H9 (cell line): ENCODE measurements at regions not wholly inside any gene's neighbourhood (a gene's known extent, or its start where the extent isn't known, plus 50 kb on each side); places are given as distances from the start of the nearest gene placed in this dataset.

Experiments
- DNase-seq: peaks from one replicate; pipeline ENCODE4 v3.0.0-alpha.2; 2017
- H2AFZ ChIP-seq: one replicate; pipeline ENCODE4 v1.6.1; 2013; ENCODE audit warnings: mild to moderate bottlenecking, low read length, control low read depth, moderate library complexity
- H2AK5ac ChIP-seq: 2 replicates; pipeline ENCODE4 v1.6.1; 2013; ENCODE audit warnings: low read length, control low read depth, mixed read lengths; ENCODE audit not compliant: insufficient read length
- H2BK120ac ChIP-seq: one replicate; pipeline ENCODE4 v1.6.1; 2013; ENCODE audit warnings: low read depth, mild to moderate bottlenecking, low read length, control low read depth, inconsistent platforms; ENCODE audit not compliant: poor library complexity, severe bottlenecking
- H2BK12ac ChIP-seq: 2 replicates; pipeline ENCODE4 v1.6.1; 2013; ENCODE audit warnings: low read length, control low read depth, mixed read lengths, low read depth; ENCODE audit not compliant: insufficient read length
- H2BK15ac ChIP-seq: 2 replicates; pipeline ENCODE4 v1.6.1; 2013; ENCODE audit warnings: low read depth, low read length, control low read depth
- H2BK20ac ChIP-seq: one replicate; pipeline ENCODE4 v1.6.1; 2013; ENCODE audit warnings: low read depth, mild to moderate bottlenecking, low read length, control low read depth, inconsistent platforms; ENCODE audit not compliant: poor library complexity, severe bottlenecking
- H2BK5ac ChIP-seq: 2 replicates; pipeline ENCODE4 v1.6.1; 2013; ENCODE audit warnings: low read length, control low read depth, mixed read lengths; ENCODE audit not compliant: insufficient read length
- H3K14ac ChIP-seq: 2 replicates; pipeline ENCODE4 v1.6.1; 2013; ENCODE audit warnings: low read length, control low read depth; ENCODE audit not compliant: insufficient read depth
- H3K18ac ChIP-seq: 2 replicates; pipeline ENCODE4 v1.6.1; 2013; ENCODE audit warnings: low read depth, mild to moderate bottlenecking, mixed read lengths, low read length, control low read depth; ENCODE audit not compliant: insufficient read length
- H3K23ac ChIP-seq: 2 replicates; pipeline ENCODE4 v1.6.1; 2013; ENCODE audit warnings: low read length, control low read depth, mixed read lengths, low read depth; ENCODE audit not compliant: insufficient read length
- H3K23me2 ChIP-seq: 2 replicates; pipeline ENCODE4 v1.6.1; 2013; ENCODE audit warnings: low read depth, mild to moderate bottlenecking, mixed read lengths, low read length, control low read depth; ENCODE audit not compliant: insufficient read length, poor library complexity, severe bottlenecking
- H3K27ac ChIP-seq: 2 replicates; pipeline ENCODE4 v1.5.1; 2013; ENCODE audit warnings: low read length, control low read depth, mixed read lengths, low read depth; ENCODE audit not compliant: insufficient read length
- H3K27me3 ChIP-seq: 2 replicates; pipeline ENCODE4 v1.6.1; 2013; ENCODE audit warnings: low read length, control low read depth, inconsistent platforms; ENCODE audit not compliant: insufficient read depth
- H3K4ac ChIP-seq: 2 replicates; pipeline ENCODE4 v1.6.1; 2013; ENCODE audit warnings: low read depth, mild to moderate bottlenecking, control low read depth, inconsistent platforms, low read length, moderate library complexity
- H3K4me1 ChIP-seq: 2 replicates; pipeline ENCODE4 v1.6.1; 2013; ENCODE audit warnings: low read length, control low read depth, inconsistent platforms; ENCODE audit not compliant: insufficient read depth
- H3K4me2 ChIP-seq: 2 replicates; pipeline ENCODE4 v1.6.1; 2013; ENCODE audit warnings: low read length, control low read depth, mixed read lengths; ENCODE audit not compliant: insufficient read length, insufficient read depth
- H3K56ac ChIP-seq: 2 replicates; pipeline ENCODE4 v1.6.1; 2013; ENCODE audit warnings: low read depth, mild to moderate bottlenecking, mixed read lengths, low read length, control low read depth; ENCODE audit not compliant: insufficient read length
- H3K79me1 ChIP-seq: 2 replicates; pipeline ENCODE4 v1.6.1; 2013; ENCODE audit warnings: low read depth, mild to moderate bottlenecking, moderate library complexity, low read length, control low read depth, inconsistent platforms; ENCODE audit not compliant: insufficient read depth, poor library complexity, severe bottlenecking
- H3K79me2 ChIP-seq: 2 replicates; pipeline ENCODE4 v1.6.1; 2013; ENCODE audit warnings: low read length, control low read depth, inconsistent platforms; ENCODE audit not compliant: insufficient read depth
- H3K9ac ChIP-seq: 2 replicates; pipeline ENCODE4 v1.6.1; 2013; ENCODE audit warnings: low read length, control low read depth, mixed read lengths; ENCODE audit not compliant: insufficient read length; ENCODE audit errors: extremely low read depth
- H3K9me3 ChIP-seq: one replicate; pipeline ENCODE4 v1.6.1; 2013; ENCODE audit warnings: low read depth, low read length, inconsistent platforms; ENCODE audit not compliant: control insufficient read depth
- H3T11ph ChIP-seq: one replicate; pipeline ENCODE4 v1.6.1; 2013; ENCODE audit warnings: mild to moderate bottlenecking, low read length, control low read depth, inconsistent platforms
- H4K20me1 ChIP-seq: one replicate; pipeline ENCODE4 v1.6.1; 2013; ENCODE audit not compliant: control insufficient read depth, insufficient read length, insufficient read depth
- H4K5ac ChIP-seq: 2 replicates; pipeline ENCODE4 v1.6.1; 2013; ENCODE audit warnings: low read depth, mild to moderate bottlenecking, mixed read lengths, low read length, control low read depth; ENCODE audit not compliant: insufficient read length
- H4K8ac ChIP-seq: replicated peaks from 2 replicates; pipeline ENCODE4 v1.6.1; 2013; ENCODE audit warnings: low read length, control low read depth, mixed read lengths, low read depth; ENCODE audit not compliant: insufficient read length
- H4K91ac ChIP-seq: 2 replicates; pipeline ENCODE4 v1.6.1; 2013; ENCODE audit warnings: low read depth, mild to moderate bottlenecking, moderate library complexity, mixed read lengths, low read length, control low read depth; ENCODE audit not compliant: insufficient read length
- H3K27ac Mint-ChIP-seq, 3 experiments: 2 replicates in 2 of 3; 3 replicates in 1 of 3; pipeline ENCODE4 v1.8.0; 2020 to 2021; ENCODE audit warnings: mixed read lengths in 3 of 3, mild to moderate bottlenecking in 1 of 3, moderate library complexity in 1 of 3
- H3K27me3 Mint-ChIP-seq: 2 replicates; pipeline ENCODE4 v1.8.0; 2021; ENCODE audit warnings: low read depth, mild to moderate bottlenecking, moderate library complexity, mixed read lengths
- H3K36me3 Mint-ChIP-seq, 3 experiments: 2 replicates in 2 of 3; 3 replicates in 1 of 3; pipeline ENCODE4 v1.8.0; 2020 to 2021; ENCODE audit warnings: low read depth in 3 of 3, mixed read lengths in 3 of 3; ENCODE audit not compliant: insufficient read depth in 1 of 3
- H3K4me1 Mint-ChIP-seq, 2 experiments: 2 replicates each; pipeline ENCODE4 v1.8.0; 2020; ENCODE audit warnings: mixed read lengths in 2 of 2
- H3K4me3 Mint-ChIP-seq, 2 experiments: 2 replicates in 1 of 2; 3 replicates in 1 of 2; pipeline ENCODE4 v1.8.0; 2020 to 2021; ENCODE audit warnings: mild to moderate bottlenecking in 2 of 2, mixed read lengths in 2 of 2, moderate library complexity in 1 of 2
- H3K9me3 Mint-ChIP-seq, 2 experiments: 2 replicates in 1 of 2; 3 replicates in 1 of 2; pipeline ENCODE4 v1.8.0; 2020; ENCODE audit warnings: mild to moderate bottlenecking in 2 of 2, mixed read lengths in 2 of 2, moderate library complexity in 1 of 2
- WGBS: extraction: QIAGEN DNeasy Blood & Tissue Kit; methylation state at CpG from one replicate; pipeline ENCODE4 v1.1.7; 2013; ENCODE audit warnings: missing lambda C conversion rate, low lambda C conversion rate, mixed read lengths; ENCODE audit not compliant: insufficient read length; ENCODE audit errors: extremely low coverage; 5-methylcytosine and 5-hydroxymethylcytosine counted together
- TF ChIP-seq, protein P1 (sequence below): fragments of 200-600 bp; sonication (generic); conservative IDR thresholded peaks from 3 replicates; pipeline ENCODE4 v1.8.0; 2021; ENCODE audit warnings: antibody characterized with exemption, mild to moderate bottlenecking

DNA sequence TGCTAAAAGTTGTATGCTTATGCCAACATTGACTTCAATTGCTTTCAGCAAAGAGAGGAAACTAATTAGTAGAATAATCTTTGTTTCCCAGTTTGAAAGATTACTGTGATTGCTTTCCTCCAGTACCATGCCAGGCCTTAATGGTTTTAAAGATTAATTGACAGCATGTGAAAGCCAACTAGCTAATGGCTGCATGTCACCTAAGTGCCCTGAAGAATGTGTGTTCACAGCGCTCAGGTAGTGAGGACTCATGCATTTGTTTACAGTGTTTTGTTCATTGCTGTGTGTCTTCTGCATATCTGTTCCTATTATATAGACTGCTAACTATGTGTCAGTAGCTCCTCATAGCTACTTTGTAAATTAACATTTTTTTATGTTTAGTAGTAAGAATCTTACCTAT lies 335.6 kb downstream of the LRRIQ3 start:
- no peaks in the 10 kb centered on the region for H3K4me1 Mint-ChIP-seq
- Histone ChIP-seq H3K18ac (no peak overlapping the region), H3K79me1 (no peaks in the 10 kb centered on the region), H3K27ac (no peak overlapping the region), H4K91ac (no peak overlapping the region), H2BK20ac (no peak overlapping the region), H3T11ph (no peak overlapping the region), H3K14ac (no peak overlapping the region), H3K23ac (no peak overlapping the region), H2BK120ac (no peak overlapping the region), H3K4me2 (no peak overlapping the region), H2BK12ac (no peak overlapping the region), H3K4ac (no peak overlapping the region), H3K79me2 (no peaks in the 10 kb centered on the region), H3K9me3 (no peaks in the 10 kb centered on the region), H2BK15ac (no peak overlapping the region), H3K23me2 (no peaks in the 10 kb centered on the region), H2AK5ac (no peak overlapping the region), H3K56ac (no peak overlapping the region), H3K27me3 (no peaks in the 10 kb centered on the region), H4K5ac (no peak overlapping the region), H4K20me1 (no peaks in the 10 kb centered on the region), H2BK5ac (no peak overlapping the region), H2AFZ (no peak overlapping the region), H4K8ac (no peak overlapping the region), H3K9ac (no peak overlapping the region), H3K4me1 (no peaks in the 10 kb centered on the region)
- no CpG with 5 or more reads among the region's 1 CpG for WGBS
- no peak overlapping the region for H3K27ac Mint-ChIP-seq
- H3K27me3 Mint-ChIP-seq: no peaks in the 10 kb centered on the region; the same call in 1 of the 2 replicates
- TF ChIP-seq, protein P1, sequence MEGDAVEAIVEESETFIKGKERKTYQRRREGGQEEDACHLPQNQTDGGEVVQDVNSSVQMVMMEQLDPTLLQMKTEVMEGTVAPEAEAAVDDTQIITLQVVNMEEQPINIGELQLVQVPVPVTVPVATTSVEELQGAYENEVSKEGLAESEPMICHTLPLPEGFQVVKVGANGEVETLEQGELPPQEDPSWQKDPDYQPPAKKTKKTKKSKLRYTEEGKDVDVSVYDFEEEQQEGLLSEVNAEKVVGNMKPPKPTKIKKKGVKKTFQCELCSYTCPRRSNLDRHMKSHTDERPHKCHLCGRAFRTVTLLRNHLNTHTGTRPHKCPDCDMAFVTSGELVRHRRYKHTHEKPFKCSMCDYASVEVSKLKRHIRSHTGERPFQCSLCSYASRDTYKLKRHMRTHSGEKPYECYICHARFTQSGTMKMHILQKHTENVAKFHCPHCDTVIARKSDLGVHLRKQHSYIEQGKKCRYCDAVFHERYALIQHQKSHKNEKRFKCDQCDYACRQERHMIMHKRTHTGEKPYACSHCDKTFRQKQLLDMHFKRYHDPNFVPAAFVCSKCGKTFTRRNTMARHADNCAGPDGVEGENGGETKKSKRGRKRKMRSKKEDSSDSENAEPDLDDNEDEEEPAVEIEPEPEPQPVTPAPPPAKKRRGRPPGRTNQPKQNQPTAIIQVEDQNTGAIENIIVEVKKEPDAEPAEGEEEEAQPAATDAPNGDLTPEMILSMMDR: no peak
- H3K4me3 Mint-ChIP-seq: no peak overlapping the region
- no peaks in the 10 kb centered on the region for H3K36me3 Mint-ChIP-seq
- H3K9me3 Mint-ChIP-seq: peaks cover 0 to 3% of the 10 kb centered on the region in 2 experiments; a peak in 2 of 5 replicates
- no peak for DNase-seq
